Right atrium auricular region (tissue), 2 donors: ENCODE measurements at regions not wholly inside any gene's neighbourhood (a gene's known extent, or its start where the extent isn't known, plus 50 kb on each side); places are given as distances from the start of the nearest gene placed in this dataset.

Source experiments
- DNase-seq: peaks from one replicate; pipeline ENCODE4 v3.0.0-alpha.2; 2019; ENCODE audit warnings: low spot score
- H3K27ac ChIP-seq, 2 donors: fragments of 200-600 bp; sonication (generic); 1 replicate in 1 of 2; 2 replicates in 1 of 2; pipeline ENCODE4 v1.5.1; 2016 to 2019
- H3K27me3 ChIP-seq, 2 donors: fragments of 200-600 bp; sonication (generic); one replicate each; pipeline versions ENCODE4 v1.5.1 to v1.6.0; 2017 to 2019
- H3K36me3 ChIP-seq: fragments of 200-600 bp; sonication (generic); one replicate; pipeline ENCODE4 v1.5.1; 2016
- H3K4me1 ChIP-seq, 2 donors: fragments of 200-600 bp; sonication (generic); one replicate each; pipeline versions ENCODE4 v1.5.1 to v1.6.0; 2017 to 2019
- H3K4me3 ChIP-seq, 2 donors: fragments of 200-600 bp; sonication (generic); 1 replicate in 1 of 2; 2 replicates in 1 of 2; pipeline ENCODE4 v1.5.1; 2017 to 2019; ENCODE audit warnings: mild to moderate bottlenecking in 1 of 2, moderate library complexity in 1 of 2
- H3K9me3 ChIP-seq, 2 donors: fragments of 200-600 bp; sonication (generic); one replicate each; pipeline ENCODE4 v1.5.1; 2019
- TF ChIP-seq, protein P1 (sequence below), 2 donors: fragments of 200-600 bp; sonication (generic); IDR thresholded peaks; one replicate each; pipeline ENCODE4 v1.5.1; 2019; ENCODE audit warnings: antibody characterized with exemption in 2 of 2

DNA sequence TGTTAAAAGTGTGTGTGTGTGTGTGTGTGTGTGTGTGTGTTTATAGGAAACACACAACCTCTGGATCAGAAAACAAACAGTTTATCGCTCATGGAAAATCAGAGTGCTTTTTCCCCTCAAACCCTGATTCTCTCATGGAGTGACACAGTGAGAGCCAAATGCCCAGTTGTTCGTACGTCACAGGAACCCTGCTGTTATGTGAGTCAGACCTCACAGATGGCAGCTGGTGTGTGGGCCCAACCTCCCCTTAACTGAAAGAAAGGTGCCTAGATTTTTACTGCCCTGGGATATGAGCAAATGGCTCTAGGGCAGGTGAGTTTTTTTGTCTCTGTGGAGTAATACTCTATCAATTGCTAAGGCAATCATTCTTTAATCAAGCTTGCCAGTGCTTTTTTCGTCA, 1788.1 kb downstream of the BRINP3 start:
- Histone ChIP-seq H3K9me3 (no peaks in the 10 kb centered on the region), H3K27ac (no peak overlapping the region), H3K36me3 (no peaks in the 10 kb centered on the region), H3K27me3 (no peaks in the 10 kb centered on the region), H3K4me1 (no peaks in the 10 kb centered on the region), H3K4me3 (no peak overlapping the region)
- no peak for DNase-seq
- TF ChIP-seq, protein P1, sequence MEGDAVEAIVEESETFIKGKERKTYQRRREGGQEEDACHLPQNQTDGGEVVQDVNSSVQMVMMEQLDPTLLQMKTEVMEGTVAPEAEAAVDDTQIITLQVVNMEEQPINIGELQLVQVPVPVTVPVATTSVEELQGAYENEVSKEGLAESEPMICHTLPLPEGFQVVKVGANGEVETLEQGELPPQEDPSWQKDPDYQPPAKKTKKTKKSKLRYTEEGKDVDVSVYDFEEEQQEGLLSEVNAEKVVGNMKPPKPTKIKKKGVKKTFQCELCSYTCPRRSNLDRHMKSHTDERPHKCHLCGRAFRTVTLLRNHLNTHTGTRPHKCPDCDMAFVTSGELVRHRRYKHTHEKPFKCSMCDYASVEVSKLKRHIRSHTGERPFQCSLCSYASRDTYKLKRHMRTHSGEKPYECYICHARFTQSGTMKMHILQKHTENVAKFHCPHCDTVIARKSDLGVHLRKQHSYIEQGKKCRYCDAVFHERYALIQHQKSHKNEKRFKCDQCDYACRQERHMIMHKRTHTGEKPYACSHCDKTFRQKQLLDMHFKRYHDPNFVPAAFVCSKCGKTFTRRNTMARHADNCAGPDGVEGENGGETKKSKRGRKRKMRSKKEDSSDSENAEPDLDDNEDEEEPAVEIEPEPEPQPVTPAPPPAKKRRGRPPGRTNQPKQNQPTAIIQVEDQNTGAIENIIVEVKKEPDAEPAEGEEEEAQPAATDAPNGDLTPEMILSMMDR (IDR thresholded peaks at IDR 0.05): no peak

DNA sequence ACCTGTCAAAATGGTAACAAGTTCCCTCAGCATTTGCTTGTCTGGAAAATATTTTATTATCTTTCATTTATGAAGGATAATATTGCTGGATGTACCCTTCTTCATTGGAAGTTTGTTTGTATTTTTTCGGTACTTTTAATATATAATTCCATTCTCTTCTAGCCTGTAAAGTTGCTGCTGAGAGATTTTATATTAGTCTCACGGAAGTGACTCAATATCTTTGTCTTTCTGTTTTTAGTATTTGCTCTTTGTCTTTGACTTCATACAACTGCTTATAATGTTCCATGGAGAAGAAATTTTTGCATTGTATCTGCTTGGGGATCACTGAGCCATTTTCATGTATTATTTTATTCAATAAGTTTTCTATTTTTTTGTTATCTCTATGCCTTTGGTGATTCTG, 1777.5 kb downstream of the BRINP3 start:
- no peak overlapping the region for H3K27ac ChIP-seq
- no peak for DNase-seq
- no peaks in the 10 kb centered on the region for H3K36me3 ChIP-seq

DNA sequence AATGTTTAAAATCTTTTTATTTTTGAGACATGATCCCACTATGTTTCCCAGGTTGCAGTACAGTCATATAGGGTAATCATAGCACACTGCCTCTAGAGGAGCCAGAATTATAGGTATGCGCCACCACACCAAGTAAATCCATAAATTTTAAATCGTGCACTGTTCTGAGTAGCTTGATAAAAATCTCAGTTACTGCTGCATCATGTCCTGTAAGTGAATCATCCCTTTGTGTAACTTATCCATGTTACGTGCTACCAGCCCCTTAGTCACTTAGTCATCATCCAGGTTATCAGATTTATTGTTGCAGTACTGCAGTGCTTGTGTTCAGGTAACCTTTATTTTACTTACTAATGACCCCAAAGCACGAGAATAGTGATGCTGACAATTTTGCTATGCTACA, 1770.9 kb downstream of the BRINP3 start:
- H3K27ac ChIP-seq: no peak overlapping the region
- no peaks in the 10 kb centered on the region for H3K36me3 ChIP-seq
- DNase-seq: no peak
- TF ChIP-seq, protein P1 (IDR thresholded peaks at IDR 0.05): no peak
- H3K4me3 ChIP-seq: no peak overlapping the region
- H3K27me3 ChIP-seq: no peaks in the 10 kb centered on the region
- H3K4me1 ChIP-seq: no peaks in the 10 kb centered on the region
- H3K9me3 ChIP-seq: no peaks in the 10 kb centered on the region

More for the DNA sequence above, 1777.5 kb downstream of the BRINP3 start:
- H3K4me1 ChIP-seq: no peaks in the 10 kb centered on the region
- H3K27me3 ChIP-seq: no peaks in the 10 kb centered on the region
- TF ChIP-seq, protein P1 (IDR thresholded peaks at IDR 0.05): no peak
- H3K4me3 ChIP-seq: no peak overlapping the region
- no peaks in the 10 kb centered on the region for H3K9me3 ChIP-seq

DNA sequence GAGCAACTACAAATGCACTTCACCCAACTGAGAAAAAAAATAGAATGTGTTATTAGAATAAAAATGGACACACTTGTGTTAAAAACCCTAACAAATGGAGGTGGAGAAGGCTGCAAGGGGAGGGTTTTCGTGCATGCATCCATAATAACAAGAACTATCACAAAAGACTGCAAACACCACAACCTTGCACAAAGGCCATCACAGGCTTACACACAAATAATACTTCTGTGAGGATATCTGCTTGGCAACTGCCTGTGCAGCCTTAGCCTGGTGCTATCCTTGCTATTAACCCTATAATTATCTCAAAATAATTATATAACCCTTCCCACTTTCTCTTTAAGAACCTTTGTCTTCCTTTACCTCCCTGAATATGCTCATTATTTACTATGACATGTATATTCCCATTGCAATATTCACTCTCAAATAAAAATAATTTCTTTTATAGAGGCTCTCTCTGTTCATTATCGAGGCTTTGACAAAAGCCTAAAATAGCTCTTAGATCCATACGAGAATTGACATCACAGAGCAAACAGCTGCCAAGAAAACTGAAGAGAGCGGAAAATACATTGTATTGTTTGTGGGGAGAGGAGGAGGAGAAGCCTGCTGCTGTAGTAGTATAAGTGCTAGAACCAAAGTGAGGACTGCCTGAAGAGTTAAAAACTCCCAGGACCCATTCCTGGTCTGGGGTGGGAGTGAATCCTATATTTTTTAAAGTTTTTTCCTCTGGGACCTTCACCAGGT, 1768.7 kb downstream of the BRINP3 start:
- H3K36me3 ChIP-seq: no peaks in the 10 kb centered on the region
- H3K9me3 ChIP-seq: no peaks in the 10 kb centered on the region
- TF ChIP-seq, protein P1 (IDR thresholded peaks at IDR 0.05): no peak
- no peaks in the 10 kb centered on the region for H3K4me1 ChIP-seq
- no peak for DNase-seq
- H3K27ac ChIP-seq: no peak overlapping the region
- H3K4me3 ChIP-seq: no peak overlapping the region
- no peaks in the 10 kb centered on the region for H3K27me3 ChIP-seq

DNA sequence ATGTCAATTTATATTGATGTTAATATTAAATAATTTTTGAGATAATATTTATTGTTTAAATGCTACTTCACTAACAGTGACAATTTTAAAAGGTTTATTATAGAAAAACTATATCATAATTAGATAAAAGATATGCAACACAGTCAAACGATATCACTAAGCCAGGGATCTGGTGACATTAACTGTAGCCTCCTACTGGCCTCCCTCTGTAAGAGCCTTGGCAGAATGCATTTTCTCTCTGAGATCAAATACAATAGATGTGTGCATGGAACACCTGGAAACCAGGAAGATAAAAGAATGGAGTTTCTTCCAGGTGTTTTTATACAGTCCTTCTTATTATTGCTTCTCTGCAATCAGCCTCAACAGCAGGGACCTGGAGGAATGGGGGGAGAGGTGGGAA, 1762.1 kb downstream of the BRINP3 start:
- Histone ChIP-seq H3K4me3 (no peak overlapping the region), H3K9me3 (no peaks in the 10 kb centered on the region), H3K36me3 (no peaks in the 10 kb centered on the region), H3K27ac (no peak overlapping the region), H3K4me1 (no peaks in the 10 kb centered on the region), H3K27me3 (no peaks in the 10 kb centered on the region)
- TF ChIP-seq, protein P1 (IDR thresholded peaks at IDR 0.05): no peak
- DNase-seq: no peak

DNA sequence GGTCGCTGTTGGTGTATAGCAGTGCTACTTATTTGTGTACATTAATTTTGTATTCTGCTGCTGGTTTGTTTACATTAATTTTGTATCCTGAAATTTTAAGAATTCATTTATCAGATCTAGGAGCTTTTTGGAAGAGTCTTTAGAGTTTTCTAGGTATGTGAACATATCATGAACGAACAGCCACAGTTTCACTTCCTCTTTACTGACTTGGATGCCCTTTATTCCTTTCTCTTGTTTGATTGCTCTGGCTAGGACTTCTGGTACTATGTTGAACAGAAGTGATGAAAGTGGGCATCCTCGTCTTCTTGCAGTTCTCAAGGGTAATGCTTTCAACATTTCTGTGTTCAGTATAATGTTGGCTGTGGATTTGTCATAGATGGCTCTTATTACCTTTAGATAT, 1757.9 kb downstream of the BRINP3 start:
- TF ChIP-seq, protein P1 (IDR thresholded peaks at IDR 0.05): no peak
- H3K4me3 ChIP-seq: no peak overlapping the region
- no peak overlapping the region for H3K27ac ChIP-seq

More for the DNA sequence above, 1757.9 kb downstream of the BRINP3 start:
- H3K36me3 ChIP-seq: no peaks in the 10 kb centered on the region
- H3K9me3 ChIP-seq: no peaks in the 10 kb centered on the region
- DNase-seq: no peak
- H3K27me3 ChIP-seq: no peaks in the 10 kb centered on the region
- H3K4me1 ChIP-seq: no peaks in the 10 kb centered on the region
